ENCODE measurements at regions not wholly inside any gene's neighbourhood (a gene's known extent, or its start where the extent isn't known, plus 50 kb on each side); places are given as distances from the start of the nearest gene placed in this dataset.

DNA sequence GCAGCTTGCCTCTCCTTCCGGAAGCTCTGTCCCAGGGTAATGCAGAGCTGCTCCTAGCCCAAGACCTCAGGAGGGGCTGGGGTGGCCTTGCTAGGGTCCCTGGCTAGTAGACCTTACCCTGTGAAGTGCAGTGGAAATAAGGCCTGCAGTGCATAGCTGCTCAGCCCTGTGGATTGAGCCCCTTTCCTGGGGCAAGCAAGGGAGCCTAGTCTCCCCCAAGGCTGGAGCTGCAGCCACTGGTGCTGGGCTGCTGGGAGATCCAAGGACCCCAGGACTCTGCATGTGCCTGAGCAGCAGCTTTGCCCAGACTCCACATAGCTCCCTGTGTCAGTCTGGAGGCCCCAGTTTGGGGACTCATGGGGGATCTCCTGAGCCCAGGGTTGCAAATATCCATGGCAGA lies 57.9 kb downstream of the FANCF start:
- Histone ChIP-seq H3K36me3 (ENCODE audit: control insufficient read depth, insufficient read depth, low read length) (no peaks in the 10 kb centered on the region), H3K27ac (ENCODE audit: insufficient read depth, low read depth, low read length, poor library complexity, severe bottlenecking) (no peak overlapping the region), H3K27me3 (ENCODE audit: control insufficient read depth, insufficient read depth, low read length, poor library complexity, severe bottlenecking) (no peaks in the 10 kb centered on the region), H3K9me3 (ENCODE audit: control insufficient read depth, low read length) (no peaks in the 10 kb centered on the region), H3K4me1 (ENCODE audit: control insufficient read depth, insufficient read depth, low read length) (peaks cover 8% of the 10 kb centered on the region), H3K4me3 (ENCODE audit: insufficient read depth, low read depth, low read length) (no peak overlapping the region)
- WGBS, 2 experiments: 92 to 93% methylated on average over 1 of the region's 1 CpG

DNA sequence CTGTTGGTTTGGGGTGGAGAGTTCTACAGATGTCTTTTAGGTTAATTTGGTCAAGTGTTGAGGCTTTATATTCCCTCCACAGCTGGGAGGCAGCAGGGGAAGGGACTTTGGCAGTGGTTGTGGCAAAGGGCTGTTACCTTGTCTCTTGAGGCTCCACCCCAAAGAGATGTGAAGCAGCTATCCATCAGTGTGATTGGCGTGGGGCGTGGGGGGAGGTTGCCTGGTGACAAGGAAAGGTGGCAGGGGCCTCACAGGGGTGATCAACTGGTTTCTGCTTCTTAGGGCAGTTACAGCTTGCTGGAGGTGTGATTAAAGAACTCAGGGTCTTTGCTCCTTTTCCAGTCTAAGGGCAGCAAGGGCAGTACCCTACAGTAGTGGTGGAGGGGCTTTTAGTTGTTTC lies 59.3 kb downstream of the FANCF start:
- H3K27ac ChIP-seq (ENCODE audit: insufficient read depth, low read depth, low read length, poor library complexity, severe bottlenecking): no peak overlapping the region
- H3K9me3 ChIP-seq (ENCODE audit: control insufficient read depth, low read length): no peaks in the 10 kb centered on the region
- no peak overlapping the region for H3K4me3 ChIP-seq (ENCODE audit: insufficient read depth, low read depth, low read length)
- no peaks in the 10 kb centered on the region for H3K36me3 ChIP-seq (ENCODE audit: control insufficient read depth, insufficient read depth, low read length)
- H3K27me3 ChIP-seq (ENCODE audit: control insufficient read depth, insufficient read depth, low read length, poor library complexity, severe bottlenecking): no peaks in the 10 kb centered on the region
- WGBS, 2 experiments: 78 to 90% methylated on average over 2 of the region's 2 CpGs
- peaks cover 8% of the 10 kb centered on the region for H3K4me1 ChIP-seq (ENCODE audit: control insufficient read depth, insufficient read depth, low read length)

DNA sequence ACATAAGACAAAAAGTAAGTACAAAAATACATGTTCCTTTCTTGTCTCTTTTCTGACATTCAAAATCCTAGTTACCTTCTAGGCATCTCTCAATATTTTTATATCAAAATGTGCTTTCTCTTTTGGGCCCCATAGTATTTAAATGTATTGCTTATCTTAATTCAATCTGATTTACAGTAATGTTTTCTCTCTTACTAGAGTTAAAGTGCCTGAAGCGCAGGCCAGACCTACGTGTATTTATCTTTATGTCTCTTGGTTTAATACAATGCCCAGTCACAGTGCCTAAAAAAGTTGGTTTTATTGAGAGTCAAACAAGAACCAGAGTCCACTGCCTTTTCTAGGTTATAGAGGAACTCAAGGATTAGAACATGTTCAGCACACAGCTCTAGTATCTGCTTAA lies 64.3 kb downstream of the FANCF start:
- Histone ChIP-seq H3K4me1 (ENCODE audit: control insufficient read depth, insufficient read depth, low read length) (peaks cover 1% of the 10 kb centered on the region), H3K36me3 (ENCODE audit: control insufficient read depth, insufficient read depth, low read length) (no peaks in the 10 kb centered on the region), H3K27me3 (ENCODE audit: control insufficient read depth, insufficient read depth, low read length, poor library complexity, severe bottlenecking) (no peaks in the 10 kb centered on the region), H3K9me3 (ENCODE audit: control insufficient read depth, low read length) (no peaks in the 10 kb centered on the region), H3K4me3 (ENCODE audit: insufficient read depth, low read depth, low read length) (no peak overlapping the region), H3K27ac (ENCODE audit: insufficient read depth, low read depth, low read length, poor library complexity, severe bottlenecking) (no peak overlapping the region)
- WGBS, 2 experiments: 93 to 100% methylated on average over 2 of the region's 2 CpGs

DNA sequence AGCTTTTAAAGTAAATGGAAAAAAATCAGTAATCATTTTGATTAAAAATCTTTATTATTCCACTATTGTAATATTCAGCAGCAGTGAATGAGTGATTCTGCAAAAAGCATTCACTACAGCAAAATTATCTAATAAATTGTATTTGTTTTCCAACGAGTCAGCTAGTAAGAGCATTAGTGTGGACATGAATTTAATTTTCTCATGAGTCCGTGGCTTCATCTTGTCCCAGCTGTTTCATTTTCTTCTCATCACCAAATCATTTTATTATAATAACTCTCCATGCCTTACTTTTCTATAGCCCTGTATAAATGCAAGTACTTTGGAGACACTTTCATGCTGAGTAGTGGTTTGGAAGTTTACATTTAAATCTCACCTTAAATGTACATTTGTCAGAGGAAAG lies 66.2 kb downstream of the FANCF start:
- WGBS, 2 experiments: 89 to 100% methylated on average over 2 of the region's 2 CpGs
- Histone ChIP-seq H3K9me3 (ENCODE audit: control insufficient read depth, low read length) (no peaks in the 10 kb centered on the region), H3K4me3 (ENCODE audit: insufficient read depth, low read depth, low read length) (no peak overlapping the region), H3K4me1 (ENCODE audit: control insufficient read depth, insufficient read depth, low read length) (no peaks in the 10 kb centered on the region), H3K27ac (ENCODE audit: insufficient read depth, low read depth, low read length, poor library complexity, severe bottlenecking) (no peak overlapping the region), H3K27me3 (ENCODE audit: control insufficient read depth, insufficient read depth, low read length, poor library complexity, severe bottlenecking) (no peaks in the 10 kb centered on the region), H3K36me3 (ENCODE audit: control insufficient read depth, insufficient read depth, low read length) (no peaks in the 10 kb centered on the region)

DNA sequence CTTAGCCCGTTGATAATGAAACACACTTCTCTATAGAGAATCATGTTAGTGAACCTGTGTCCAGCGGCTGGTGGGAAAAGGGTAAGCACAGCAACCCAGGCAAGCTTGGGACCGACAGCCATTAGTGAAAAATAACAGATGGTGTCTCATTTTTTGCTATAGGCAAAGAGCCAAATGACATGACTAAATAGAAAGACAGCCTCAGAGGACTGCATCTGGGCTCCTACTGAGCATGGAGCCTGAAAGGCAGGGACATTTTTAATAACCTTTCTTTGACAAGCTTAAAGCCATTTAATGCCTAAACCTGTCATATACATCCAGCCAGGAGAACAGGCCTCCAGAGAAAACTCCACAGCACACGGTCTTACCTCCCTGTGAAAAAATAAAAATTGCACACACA lies 67.0 kb downstream of the FANCF start:
- H3K27me3 ChIP-seq (ENCODE audit: control insufficient read depth, insufficient read depth, low read length, poor library complexity, severe bottlenecking): no peaks in the 10 kb centered on the region
- 86% methylated on average over 4 of the region's 4 CpGs for WGBS, 2 experiments
- H3K4me1 ChIP-seq (ENCODE audit: control insufficient read depth, insufficient read depth, low read length): no peaks in the 10 kb centered on the region
- H3K4me3 ChIP-seq (ENCODE audit: insufficient read depth, low read depth, low read length): no peak overlapping the region
- H3K27ac ChIP-seq (ENCODE audit: insufficient read depth, low read depth, low read length, poor library complexity, severe bottlenecking): no peak overlapping the region
- H3K36me3 ChIP-seq (ENCODE audit: control insufficient read depth, insufficient read depth, low read length): no peaks in the 10 kb centered on the region
- H3K9me3 ChIP-seq (ENCODE audit: control insufficient read depth, low read length): no peaks in the 10 kb centered on the region

DNA sequence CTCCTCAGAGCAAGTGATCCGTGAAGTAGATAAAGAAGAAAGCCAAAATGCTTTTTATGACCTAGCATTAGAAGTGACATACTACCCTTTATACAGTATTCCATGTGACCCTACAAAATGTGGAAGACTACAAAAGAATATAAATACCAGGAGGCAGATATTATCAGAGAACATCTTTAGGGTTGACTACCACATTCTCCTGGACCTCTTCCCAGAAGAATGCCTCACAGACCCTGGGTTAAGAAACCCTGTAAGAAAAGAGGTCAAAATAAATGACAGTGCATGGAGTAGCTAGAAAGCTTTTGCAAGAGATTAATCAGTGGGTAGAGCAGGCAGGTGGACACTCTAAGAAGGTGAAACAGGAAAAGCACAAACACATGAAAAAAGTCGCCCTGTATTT lies 69.2 kb downstream of the FANCF start:
- 97 to 100% methylated on average over 2 of the region's 2 CpGs for WGBS, 2 experiments
- H3K36me3 ChIP-seq (ENCODE audit: control insufficient read depth, insufficient read depth, low read length): no peaks in the 10 kb centered on the region

DNA sequence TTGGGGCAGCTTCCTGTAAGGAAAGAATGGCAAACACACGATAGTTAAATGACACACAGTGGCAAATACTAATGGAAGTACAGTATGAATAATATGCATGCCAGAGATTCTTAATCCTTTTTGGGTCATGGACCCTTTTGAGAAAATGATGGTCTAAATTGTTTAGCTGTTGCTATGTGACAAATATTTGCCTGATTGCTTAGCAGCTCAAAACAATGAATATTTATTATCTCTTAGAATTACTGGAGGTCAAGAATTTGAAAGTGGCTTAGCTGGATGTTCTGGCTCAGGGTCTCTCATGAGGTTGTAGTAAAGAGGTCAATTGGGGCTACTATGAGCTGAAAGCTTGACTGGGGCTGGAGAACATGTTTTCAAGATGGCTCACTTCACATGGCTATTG lies 69.7 kb downstream of the FANCF start:
- no peak overlapping the region for H3K27ac ChIP-seq (ENCODE audit: insufficient read depth, low read depth, low read length, poor library complexity, severe bottlenecking)
- no peak overlapping the region for H3K4me3 ChIP-seq (ENCODE audit: insufficient read depth, low read depth, low read length)
- H3K9me3 ChIP-seq (ENCODE audit: control insufficient read depth, low read length): no peaks in the 10 kb centered on the region
- WGBS, 2 experiments: 94 to 100% methylated on average over 1 of the region's 1 CpG
- H3K27me3 ChIP-seq (ENCODE audit: control insufficient read depth, insufficient read depth, low read length, poor library complexity, severe bottlenecking): no peaks in the 10 kb centered on the region
- no peaks in the 10 kb centered on the region for H3K36me3 ChIP-seq (ENCODE audit: control insufficient read depth, insufficient read depth, low read length)
- no peaks in the 10 kb centered on the region for H3K4me1 ChIP-seq (ENCODE audit: control insufficient read depth, insufficient read depth, low read length)

More for the DNA sequence above, 69.2 kb downstream of the FANCF start:
- Histone ChIP-seq H3K4me1 (ENCODE audit: control insufficient read depth, insufficient read depth, low read length) (no peaks in the 10 kb centered on the region), H3K27ac (ENCODE audit: insufficient read depth, low read depth, low read length, poor library complexity, severe bottlenecking) (no peak overlapping the region), H3K27me3 (ENCODE audit: control insufficient read depth, insufficient read depth, low read length, poor library complexity, severe bottlenecking) (no peaks in the 10 kb centered on the region), H3K9me3 (ENCODE audit: control insufficient read depth, low read length) (no peaks in the 10 kb centered on the region), H3K4me3 (ENCODE audit: insufficient read depth, low read depth, low read length) (no peak overlapping the region)

DNA sequence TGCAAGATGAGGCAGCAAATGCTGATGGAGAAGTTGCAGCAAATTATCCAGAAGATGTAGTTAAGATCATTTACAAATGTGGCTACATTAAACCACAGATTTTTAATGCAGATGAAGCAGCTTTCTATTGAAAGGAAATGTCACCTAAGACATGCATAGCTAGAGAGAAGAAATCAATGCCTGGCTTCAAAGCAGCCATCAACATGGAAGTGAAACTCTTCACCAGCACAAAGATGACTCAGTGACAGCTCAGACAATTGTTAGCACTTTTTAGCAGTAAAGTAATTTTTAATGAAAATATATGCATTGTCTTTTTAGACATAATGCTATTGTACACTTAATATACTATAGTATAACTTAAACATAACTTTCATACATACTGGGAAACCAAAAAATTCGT lies 71.4 kb downstream of the FANCF start:
- H3K4me3 ChIP-seq (ENCODE audit: insufficient read depth, low read depth, low read length): no peak overlapping the region
- H3K27ac ChIP-seq (ENCODE audit: insufficient read depth, low read depth, low read length, poor library complexity, severe bottlenecking): no peak overlapping the region
- H3K27me3 ChIP-seq (ENCODE audit: control insufficient read depth, insufficient read depth, low read length, poor library complexity, severe bottlenecking): no peaks in the 10 kb centered on the region
- WGBS, 2 experiments: 80 to 100% methylated on average over 1 of the region's 1 CpG
- no peaks in the 10 kb centered on the region for H3K36me3 ChIP-seq (ENCODE audit: control insufficient read depth, insufficient read depth, low read length)
- no peaks in the 10 kb centered on the region for H3K4me1 ChIP-seq (ENCODE audit: control insufficient read depth, insufficient read depth, low read length)
- H3K9me3 ChIP-seq (ENCODE audit: control insufficient read depth, low read length): no peaks in the 10 kb centered on the region

DNA sequence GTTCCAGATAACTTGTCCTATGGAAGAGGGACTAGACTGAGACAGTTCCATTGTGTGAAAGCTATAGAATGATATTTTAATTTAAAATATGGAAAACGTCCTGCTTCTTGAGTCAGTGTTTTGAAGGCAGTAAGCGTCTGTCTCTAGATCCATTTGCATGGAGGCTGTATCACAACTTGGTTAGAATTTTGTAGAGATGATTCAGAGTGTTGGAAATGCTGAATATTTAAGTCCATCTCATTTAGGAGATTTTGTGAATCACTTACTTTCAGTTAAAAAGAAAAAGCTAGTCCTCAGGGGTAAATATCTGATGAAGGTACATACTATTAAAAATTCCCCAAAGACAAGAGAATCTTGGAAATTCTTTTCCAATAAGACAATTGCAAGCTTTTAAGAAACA lies 72.7 kb downstream of the FANCF start:
- H3K36me3 ChIP-seq (ENCODE audit: control insufficient read depth, insufficient read depth, low read length): no peaks in the 10 kb centered on the region
- H3K9me3 ChIP-seq (ENCODE audit: control insufficient read depth, low read length): no peaks in the 10 kb centered on the region
- WGBS, 2 experiments: 88 to 95% methylated on average over 2 of the region's 2 CpGs

DNA sequence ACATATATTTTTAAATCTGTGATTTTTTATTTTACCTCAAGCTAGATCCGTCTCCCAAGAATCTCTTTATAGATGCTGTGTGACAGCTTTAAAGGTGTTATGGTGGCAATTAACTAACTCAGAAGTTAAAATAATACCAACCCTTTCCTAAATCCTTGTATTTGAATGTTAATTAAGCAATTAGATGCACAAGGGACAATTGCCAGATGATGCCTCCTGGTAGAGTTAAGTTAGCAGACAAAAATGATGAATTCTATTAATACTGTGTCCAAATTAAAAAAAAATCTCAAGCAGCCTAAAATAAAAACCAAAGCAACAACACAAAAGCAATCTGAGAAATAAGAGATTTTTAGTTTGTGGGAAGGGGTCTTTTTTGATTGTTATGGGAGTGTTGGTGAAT lies 78.9 kb downstream of the FANCF start:
- no CpG with 5 or more reads among the region's 1 CpG for WGBS, 2 experiments
- Histone ChIP-seq H3K27me3 (ENCODE audit: control insufficient read depth, insufficient read depth, low read length, poor library complexity, severe bottlenecking) (no peaks in the 10 kb centered on the region), H3K4me3 (ENCODE audit: insufficient read depth, low read depth, low read length) (no peak overlapping the region), H3K9me3 (ENCODE audit: control insufficient read depth, low read length) (no peaks in the 10 kb centered on the region), H3K36me3 (ENCODE audit: control insufficient read depth, insufficient read depth, low read length) (no peaks in the 10 kb centered on the region), H3K4me1 (ENCODE audit: control insufficient read depth, insufficient read depth, low read length) (no peaks in the 10 kb centered on the region), H3K27ac (ENCODE audit: insufficient read depth, low read depth, low read length, poor library complexity, severe bottlenecking) (no peak overlapping the region)

More for the DNA sequence above, 72.7 kb downstream of the FANCF start:
- Histone ChIP-seq H3K27me3 (ENCODE audit: control insufficient read depth, insufficient read depth, low read length, poor library complexity, severe bottlenecking) (no peaks in the 10 kb centered on the region), H3K4me3 (ENCODE audit: insufficient read depth, low read depth, low read length) (no peak overlapping the region), H3K4me1 (ENCODE audit: control insufficient read depth, insufficient read depth, low read length) (no peaks in the 10 kb centered on the region), H3K27ac (ENCODE audit: insufficient read depth, low read depth, low read length, poor library complexity, severe bottlenecking) (no peak overlapping the region)

DNA sequence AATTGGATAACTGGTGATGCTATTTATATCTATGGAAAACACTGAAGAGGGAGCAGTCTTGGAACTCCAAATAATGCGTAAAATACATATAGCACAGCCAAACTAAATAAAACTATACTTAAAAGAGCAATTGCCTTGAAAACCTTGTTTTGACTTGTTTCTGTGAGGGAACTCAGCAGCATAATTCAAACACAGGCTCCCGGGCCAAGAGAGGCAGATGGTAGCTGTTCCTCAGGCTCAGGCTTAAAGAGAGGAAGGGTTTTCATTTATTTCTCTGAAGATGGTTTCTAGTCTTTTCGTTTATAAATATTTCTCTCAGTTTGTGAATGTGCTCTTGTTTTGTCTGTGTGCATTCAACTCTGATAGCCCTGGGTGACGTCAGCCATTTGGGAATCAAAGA lies 82.4 kb downstream of the FANCF start:
- 87 to 92% methylated on average over 3 to 4 of the region's 4 CpGs for WGBS, 2 experiments
- H3K27ac ChIP-seq (ENCODE audit: insufficient read depth, low read depth, low read length, poor library complexity, severe bottlenecking): no peak overlapping the region
- no peaks in the 10 kb centered on the region for H3K9me3 ChIP-seq (ENCODE audit: control insufficient read depth, low read length)
- no peaks in the 10 kb centered on the region for H3K4me1 ChIP-seq (ENCODE audit: control insufficient read depth, insufficient read depth, low read length)
- H3K36me3 ChIP-seq (ENCODE audit: control insufficient read depth, insufficient read depth, low read length): no peaks in the 10 kb centered on the region
- H3K4me3 ChIP-seq (ENCODE audit: insufficient read depth, low read depth, low read length): no peak overlapping the region
- no peaks in the 10 kb centered on the region for H3K27me3 ChIP-seq (ENCODE audit: control insufficient read depth, insufficient read depth, low read length, poor library complexity, severe bottlenecking)
